Endodermal cell (in vitro differentiated cells): ENCODE measurements at regions not wholly inside any gene's neighbourhood (a gene's known extent, or its start where the extent isn't known, plus 50 kb on each side); places are given as distances from the start of the nearest gene placed in this dataset.

Experiments used
- DNase-seq: peaks from one replicate; pipeline ENCODE4 v3.0.0-alpha.2; 2017
- H3K27ac ChIP-seq: 2 replicates; pipeline ENCODE4 v1.5.1; 2013; ENCODE audit warnings: mild to moderate bottlenecking, low read depth, low read length, moderate library complexity
- H3K27me3 ChIP-seq: 2 replicates; pipeline ENCODE4 v1.6.1; 2013; ENCODE audit warnings: mild to moderate bottlenecking, low read length, moderate library complexity; ENCODE audit not compliant: insufficient read depth, control insufficient read depth, poor library complexity, severe bottlenecking
- H3K36me3 ChIP-seq: 2 replicates; pipeline ENCODE4 v1.7.0; 2013; ENCODE audit warnings: mild to moderate bottlenecking, low read length, moderate library complexity; ENCODE audit not compliant: control insufficient read depth, insufficient read depth
- H3K4me1 ChIP-seq: one replicate; pipeline ENCODE4 v1.7.0; 2013; ENCODE audit warnings: low read length; ENCODE audit not compliant: control insufficient read depth, insufficient read depth
- H3K4me3 ChIP-seq: 2 replicates; pipeline ENCODE4 v1.5.1; 2013; ENCODE audit warnings: mild to moderate bottlenecking, low read length, moderate library complexity
- H3K9ac ChIP-seq: 2 replicates; pipeline ENCODE4 v1.6.1; 2013; ENCODE audit warnings: mild to moderate bottlenecking, low read length, moderate library complexity; ENCODE audit not compliant: poor library complexity, severe bottlenecking; ENCODE audit errors: extremely low read depth
- H3K9me3 ChIP-seq: 2 replicates; pipeline ENCODE4 v1.6.1; 2013; ENCODE audit warnings: mild to moderate bottlenecking, low read length, moderate library complexity; ENCODE audit not compliant: control insufficient read depth
- H3K27ac Mint-ChIP-seq: 2 replicates; pipeline ENCODE4 v1.8.0; 2020; ENCODE audit warnings: mixed read lengths
- H3K27me3 Mint-ChIP-seq: 2 replicates; pipeline ENCODE4 v1.8.0; 2021; ENCODE audit warnings: mild to moderate bottlenecking, mixed read lengths; ENCODE audit not compliant: insufficient read depth
- H3K36me3 Mint-ChIP-seq: 2 replicates; pipeline ENCODE4 v1.8.0; 2020; ENCODE audit warnings: low read depth, mixed read lengths
- H3K4me1 Mint-ChIP-seq: 2 replicates; pipeline ENCODE4 v1.8.0; 2020; ENCODE audit warnings: mixed read lengths
- H3K4me3 Mint-ChIP-seq: 2 replicates; pipeline ENCODE4 v1.8.0; 2020; ENCODE audit warnings: mild to moderate bottlenecking, moderate library complexity, mixed read lengths
- H3K9me3 Mint-ChIP-seq: 2 replicates; pipeline ENCODE4 v1.8.0; 2020; ENCODE audit warnings: mild to moderate bottlenecking, mixed read lengths
- WGBS, 2 experiments: methylation state at CpG; one replicate each; pipeline versions ENCODE4 v1.1.5 to v1.1.7; 2013; ENCODE audit warnings: missing lambda C conversion rate in 2 of 2, mixed read lengths in 1 of 2; ENCODE audit not compliant: insufficient coverage in 1 of 2, insufficient read length in 1 of 2; 5-methylcytosine and 5-hydroxymethylcytosine counted together
- TF ChIP-seq, protein P1 (sequence below): fragments of 200-600 bp; sonication (generic); conservative IDR thresholded peaks from 2 replicates; pipeline ENCODE4 v1.5.0; 2021; ENCODE audit warnings: antibody characterized with exemption, mild to moderate bottlenecking

DNA sequence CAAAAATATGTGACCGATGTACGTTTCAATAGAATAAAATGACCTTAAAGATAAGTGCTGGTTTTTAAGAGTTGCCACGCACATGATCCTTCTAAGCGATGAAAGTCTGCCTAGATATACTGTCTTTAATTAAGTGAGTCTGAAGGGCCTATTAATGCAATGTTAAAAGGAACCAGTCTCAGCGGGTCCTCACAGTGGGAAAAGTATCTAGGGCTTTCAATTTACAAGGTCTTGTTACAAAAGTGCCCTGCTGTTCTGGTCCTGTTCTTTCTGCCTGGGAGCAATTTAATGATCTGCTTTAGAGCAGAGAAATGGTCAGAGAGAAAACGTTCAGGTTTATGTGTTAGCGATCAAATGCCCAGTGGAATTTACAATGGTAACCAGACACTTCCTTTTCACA is 864.0 kb downstream of the KCNJ2 start:
- H3K36me3 ChIP-seq: no peaks in the 10 kb centered on the region
- Mint-ChIP-seq H3K4me1 (peaks cover 37% of the 10 kb centered on the region), H3K27ac (peak overlapping the region; percentile 31), H3K9me3 (peaks cover 7% of the 10 kb centered on the region), H3K27me3 (peaks cover 19% of the 10 kb centered on the region), H3K36me3 (peaks cover 3% of the 10 kb centered on the region), H3K4me3 (peak overlapping the region; percentile 2)
- peak overlapping the region; percentile 27 for H3K4me3 ChIP-seq
- H3K9me3 ChIP-seq: peaks cover 8% of the 10 kb centered on the region
- WGBS, 2 experiments: 0 to 2% methylated on average over 7 of the region's 7 CpGs
- TF ChIP-seq, protein P1, sequence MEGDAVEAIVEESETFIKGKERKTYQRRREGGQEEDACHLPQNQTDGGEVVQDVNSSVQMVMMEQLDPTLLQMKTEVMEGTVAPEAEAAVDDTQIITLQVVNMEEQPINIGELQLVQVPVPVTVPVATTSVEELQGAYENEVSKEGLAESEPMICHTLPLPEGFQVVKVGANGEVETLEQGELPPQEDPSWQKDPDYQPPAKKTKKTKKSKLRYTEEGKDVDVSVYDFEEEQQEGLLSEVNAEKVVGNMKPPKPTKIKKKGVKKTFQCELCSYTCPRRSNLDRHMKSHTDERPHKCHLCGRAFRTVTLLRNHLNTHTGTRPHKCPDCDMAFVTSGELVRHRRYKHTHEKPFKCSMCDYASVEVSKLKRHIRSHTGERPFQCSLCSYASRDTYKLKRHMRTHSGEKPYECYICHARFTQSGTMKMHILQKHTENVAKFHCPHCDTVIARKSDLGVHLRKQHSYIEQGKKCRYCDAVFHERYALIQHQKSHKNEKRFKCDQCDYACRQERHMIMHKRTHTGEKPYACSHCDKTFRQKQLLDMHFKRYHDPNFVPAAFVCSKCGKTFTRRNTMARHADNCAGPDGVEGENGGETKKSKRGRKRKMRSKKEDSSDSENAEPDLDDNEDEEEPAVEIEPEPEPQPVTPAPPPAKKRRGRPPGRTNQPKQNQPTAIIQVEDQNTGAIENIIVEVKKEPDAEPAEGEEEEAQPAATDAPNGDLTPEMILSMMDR: no peak
- DNase-seq: peak; percentile 83
- peak overlapping the region; percentile 74 for H3K27ac ChIP-seq
- peaks cover 10% of the 10 kb centered on the region for H3K4me1 ChIP-seq
- H3K9ac ChIP-seq: no peak overlapping the region
- no peaks in the 10 kb centered on the region for H3K27me3 ChIP-seq

DNA sequence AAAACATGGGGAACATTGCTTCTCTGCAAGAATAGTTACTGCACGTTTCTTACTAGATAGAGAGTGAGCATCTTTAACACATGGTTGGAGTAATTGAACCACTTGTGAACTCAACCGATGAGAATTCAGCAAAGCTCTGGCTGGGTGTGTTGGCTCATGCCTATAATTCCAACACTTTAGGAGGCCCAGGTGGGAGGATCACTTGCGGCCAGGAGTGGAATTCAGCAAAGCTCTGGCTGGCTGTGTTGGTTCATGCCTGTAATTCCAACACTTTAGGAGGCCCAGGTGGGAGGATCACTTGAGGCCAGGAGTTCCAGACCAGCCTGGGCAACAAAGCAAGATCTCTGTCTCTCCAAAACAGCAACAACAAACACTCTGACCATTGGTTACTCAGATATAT is 865.9 kb downstream of the KCNJ2 start:
- H3K27ac Mint-ChIP-seq: no peak overlapping the region
- 95 to 100% methylated on average over 3 of the region's 3 CpGs for WGBS, 2 experiments
- TF ChIP-seq, protein P1: no peak
- DNase-seq: no peak
- peaks cover 8% of the 10 kb centered on the region for H3K4me1 ChIP-seq
- peaks cover 3% of the 10 kb centered on the region for H3K36me3 Mint-ChIP-seq
- H3K27me3 Mint-ChIP-seq: peaks cover 16% of the 10 kb centered on the region
- peaks cover 31% of the 10 kb centered on the region for H3K4me1 Mint-ChIP-seq
- H3K27ac ChIP-seq: no peak overlapping the region
- H3K9ac ChIP-seq: no peak overlapping the region
- peaks cover 8% of the 10 kb centered on the region for H3K9me3 ChIP-seq
- H3K9me3 Mint-ChIP-seq: peaks cover 7% of the 10 kb centered on the region
- H3K4me3 Mint-ChIP-seq: no peak overlapping the region
- H3K4me3 ChIP-seq: no peak overlapping the region
- no peaks in the 10 kb centered on the region for H3K36me3 ChIP-seq
- H3K27me3 ChIP-seq: no peaks in the 10 kb centered on the region

DNA sequence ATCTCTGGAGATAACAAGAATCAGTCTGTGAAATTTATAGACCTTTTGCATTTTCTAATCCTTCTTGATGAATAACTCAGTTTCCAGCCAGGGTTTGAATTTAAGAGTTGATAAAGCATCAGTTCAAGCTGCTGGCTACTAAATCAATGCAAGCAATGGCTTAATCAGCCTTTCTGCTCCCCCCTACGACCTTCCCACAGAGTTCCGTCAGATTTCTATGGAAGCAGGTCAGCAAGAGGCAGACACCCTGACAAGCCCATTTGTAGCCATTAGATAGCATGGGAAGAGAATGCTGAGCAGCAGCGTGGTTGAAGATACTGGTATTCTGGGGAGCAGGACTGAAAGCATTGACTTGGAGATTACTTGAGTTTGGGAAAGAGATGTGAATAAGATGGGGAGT is 868.1 kb downstream of the KCNJ2 start:
- Mint-ChIP-seq H3K4me3 (no peak overlapping the region), H3K27ac (no peak overlapping the region), H3K36me3 (no peaks in the 10 kb centered on the region), H3K4me1 (peaks cover 24% of the 10 kb centered on the region), H3K9me3 (no peaks in the 10 kb centered on the region), H3K27me3 (peaks cover 7% of the 10 kb centered on the region)
- H3K4me1 ChIP-seq: peaks cover 4% of the 10 kb centered on the region
- no peaks in the 10 kb centered on the region for H3K27me3 ChIP-seq
- no peak overlapping the region for H3K4me3 ChIP-seq
- H3K9me3 ChIP-seq: no peaks in the 10 kb centered on the region
- H3K27ac ChIP-seq: no peak overlapping the region
- WGBS, 2 experiments: 54 to 61% methylated on average over 1 to 3 of the region's 3 CpGs
- no peak for DNase-seq
- TF ChIP-seq, protein P1: no peak
- no peak overlapping the region for H3K9ac ChIP-seq
- no peaks in the 10 kb centered on the region for H3K36me3 ChIP-seq
